ENCODE measurements at regions not wholly inside any gene's neighbourhood (a gene's known extent, or its start where the extent isn't known, plus 50 kb on each side); places are given as distances from the start of the nearest gene placed in this dataset.
"Not testable (repeated sequence)": the region's sequence is repeated elsewhere in the genome, so short reads cannot be mapped to it uniquely, and the experiment has no call there.

GRCh38 chr2:236642584-236643291 is 73.1 kb downstream of the ACKR3 start:
- Mint-ChIP-seq H3K4me1 (ENCODE audit: low read depth) (peaks cover 7% of the 10 kb centered on the region), H3K27me3 (ENCODE audit: low read depth) (peaks cover 12% of the 10 kb centered on the region), H3K9me3 (ENCODE audit: insufficient read depth) (no peaks in the 10 kb centered on the region), H3K4me3 (no peak overlapping the region), H3K36me3 (ENCODE audit: low read depth) (no peaks in the 10 kb centered on the region), H3K27ac (no peak overlapping the region)
- DNase-seq, result no peak
- POLR2A ChIA-PET, result no interaction called here
- no peak for ATAC-seq
- CTCF ChIA-PET, result no interaction called here

- POLR2A ChIA-PET, result no interaction called here
- H3K27ac Mint-ChIP-seq, result no peak overlapping the region
- DNase-seq (no peak), ATAC-seq (no peak)
- H3K27me3 Mint-ChIP-seq (ENCODE audit: low read depth), result peaks cover 17% of the 10 kb centered on the region
- no peaks in the 10 kb centered on the region for H3K9me3 Mint-ChIP-seq (ENCODE audit: insufficient read depth)
- H3K4me3 Mint-ChIP-seq, result no peak overlapping the region
- H3K36me3 Mint-ChIP-seq (ENCODE audit: low read depth), result no peaks in the 10 kb centered on the region
- CTCF ChIA-PET, result no interaction called here
- peaks cover 7% of the 10 kb centered on the region for H3K4me1 Mint-ChIP-seq (ENCODE audit: low read depth)
These were observed 73.9 kb downstream of the ACKR3 start for GRCh38 chr2:236643480-236643879.

- Mint-ChIP-seq H3K4me1 (ENCODE audit: low read depth) (peaks cover 7% of the 10 kb centered on the region), H3K36me3 (ENCODE audit: low read depth) (no peaks in the 10 kb centered on the region), H3K9me3 (ENCODE audit: insufficient read depth) (no peaks in the 10 kb centered on the region), H3K27ac (no peak overlapping the region), H3K4me3 (no peak overlapping the region), H3K27me3 (ENCODE audit: low read depth) (peaks cover 19% of the 10 kb centered on the region)
- ChIA-PET CTCF (no interaction called here), POLR2A (no interaction called here)
- no peak for DNase-seq
- no peak for ATAC-seq
These were observed 74.4 kb downstream of the ACKR3 start for GRCh38 chr2:236644067-236644466.

- Mint-ChIP-seq H3K36me3 (ENCODE audit: low read depth) (no peaks in the 10 kb centered on the region), H3K9me3 (ENCODE audit: insufficient read depth) (no peaks in the 10 kb centered on the region), H3K27ac (peak overlapping the region; percentile 52), H3K4me1 (ENCODE audit: low read depth) (peaks cover 7% of the 10 kb centered on the region), H3K4me3 (no peak overlapping the region), H3K27me3 (ENCODE audit: low read depth) (peaks cover 19% of the 10 kb centered on the region)
- ChIA-PET CTCF (no interaction called here), POLR2A (no interaction called here)
- peak; percentile 44 for ATAC-seq
- DNase-seq, result peak; percentile 37
These were observed 74.9 kb downstream of the ACKR3 start for GRCh38 chr2:236644502-236644911.

GRCh38 chr2:236645141-236645540 is 75.5 kb downstream of the ACKR3 start:
- H3K4me1 Mint-ChIP-seq (ENCODE audit: low read depth); CTCF ChIA-PET; POLR2A ChIA-PET; H3K27ac Mint-ChIP-seq; DNase-seq; H3K36me3 Mint-ChIP-seq (ENCODE audit: low read depth); H3K9me3 Mint-ChIP-seq (ENCODE audit: insufficient read depth); ATAC-seq; H3K4me3 Mint-ChIP-seq: not testable (repeated sequence)
- H3K27me3 Mint-ChIP-seq (ENCODE audit: low read depth), result peaks cover 22% of the 10 kb centered on the region

GRCh38 chr2:236646441-236646840 is 76.8 kb downstream of the ACKR3 start:
- Mint-ChIP-seq H3K4me1 (ENCODE audit: low read depth) (peaks cover 7% of the 10 kb centered on the region), H3K4me3 (no peak overlapping the region), H3K27ac (no peak overlapping the region), H3K9me3 (ENCODE audit: insufficient read depth) (no peaks in the 10 kb centered on the region), H3K36me3 (ENCODE audit: low read depth) (no peaks in the 10 kb centered on the region), H3K27me3 (ENCODE audit: low read depth) (peaks cover 26% of the 10 kb centered on the region)
- ChIA-PET POLR2A (no interaction called here), CTCF (no interaction called here)
- no peak for ATAC-seq
- DNase-seq, result no peak

GRCh38 chr2:236646871-236647270 is 77.2 kb downstream of the ACKR3 start:
- Mint-ChIP-seq H3K4me3 (no peak overlapping the region), H3K9me3 (ENCODE audit: insufficient read depth) (no peaks in the 10 kb centered on the region), H3K4me1 (ENCODE audit: low read depth) (peaks cover 7% of the 10 kb centered on the region), H3K27me3 (ENCODE audit: low read depth) (peaks cover 27% of the 10 kb centered on the region), H3K36me3 (ENCODE audit: low read depth) (no peaks in the 10 kb centered on the region), H3K27ac (no peak overlapping the region)
- DNase-seq (no peak), ATAC-seq (no peak)
- POLR2A ChIA-PET, result no interaction called here
- CTCF ChIA-PET, result no interaction called here

GRCh38 chr2:236647621-236648020 is 78.0 kb downstream of the ACKR3 start:
- ATAC-seq (no peak), DNase-seq (no peak)
- Mint-ChIP-seq H3K27me3 (ENCODE audit: low read depth) (peaks cover 30% of the 10 kb centered on the region), H3K27ac (no peak overlapping the region), H3K9me3 (ENCODE audit: insufficient read depth) (no peaks in the 10 kb centered on the region), H3K4me1 (ENCODE audit: low read depth) (peaks cover 7% of the 10 kb centered on the region), H3K4me3 (no peak overlapping the region), H3K36me3 (ENCODE audit: low read depth) (no peaks in the 10 kb centered on the region)
- POLR2A ChIA-PET, result no interaction called here
- CTCF ChIA-PET, result no interaction called here

GRCh38 chr2:236653863-236654262 is 84.2 kb downstream of the ACKR3 start:
- ChIA-PET POLR2A (no interaction called here), CTCF (no interaction called here)
- Mint-ChIP-seq H3K4me3 (no peak overlapping the region), H3K27me3 (ENCODE audit: low read depth) (peaks cover 20% of the 10 kb centered on the region), H3K36me3 (ENCODE audit: low read depth) (no peaks in the 10 kb centered on the region), H3K4me1 (ENCODE audit: low read depth) (no peaks in the 10 kb centered on the region), H3K27ac (no peak overlapping the region), H3K9me3 (ENCODE audit: insufficient read depth) (no peaks in the 10 kb centered on the region)
- DNase-seq (no peak), ATAC-seq (no peak)

GRCh38 chr2:236654496-236654895 is 84.9 kb downstream of the ACKR3 start:
- H3K4me1 Mint-ChIP-seq (ENCODE audit: low read depth), result no peaks in the 10 kb centered on the region
- H3K4me3 Mint-ChIP-seq, result no peak overlapping the region
- ATAC-seq, result no peak
- no peak overlapping the region for H3K27ac Mint-ChIP-seq
- H3K36me3 Mint-ChIP-seq (ENCODE audit: low read depth), result no peaks in the 10 kb centered on the region
- H3K9me3 Mint-ChIP-seq (ENCODE audit: insufficient read depth), result no peaks in the 10 kb centered on the region
- H3K27me3 Mint-ChIP-seq (ENCODE audit: low read depth), result peaks cover 18% of the 10 kb centered on the region
- no peak for DNase-seq
- ChIA-PET POLR2A (no interaction called here), CTCF (no interaction called here)

GRCh38 chr2:236656166-236656565 is 86.5 kb downstream of the ACKR3 start:
- no peaks in the 10 kb centered on the region for H3K4me1 Mint-ChIP-seq (ENCODE audit: low read depth)
- POLR2A ChIA-PET, result no interaction called here
- H3K9me3 Mint-ChIP-seq (ENCODE audit: insufficient read depth), result no peaks in the 10 kb centered on the region
- H3K27ac Mint-ChIP-seq, result no peak overlapping the region
- H3K36me3 Mint-ChIP-seq (ENCODE audit: low read depth), result no peaks in the 10 kb centered on the region
- DNase-seq, result no peak
- CTCF ChIA-PET, result no interaction called here
- H3K4me3 Mint-ChIP-seq, result no peak overlapping the region
- no peak for ATAC-seq
- peaks cover 13% of the 10 kb centered on the region for H3K27me3 Mint-ChIP-seq (ENCODE audit: low read depth)

- ChIA-PET POLR2A (no interaction called here), CTCF (no interaction called here)
- no peak overlapping the region for H3K4me3 Mint-ChIP-seq
- no peaks in the 10 kb centered on the region for H3K36me3 Mint-ChIP-seq (ENCODE audit: low read depth)
- H3K9me3 Mint-ChIP-seq (ENCODE audit: insufficient read depth), result no peaks in the 10 kb centered on the region
- no peak overlapping the region for H3K27ac Mint-ChIP-seq
- DNase-seq (no peak), ATAC-seq (no peak)
- no peaks in the 10 kb centered on the region for H3K4me1 Mint-ChIP-seq (ENCODE audit: low read depth)
- peaks cover 18% of the 10 kb centered on the region for H3K27me3 Mint-ChIP-seq (ENCODE audit: low read depth)
These were observed 87.1 kb downstream of the ACKR3 start for GRCh38 chr2:236656721-236657120.

- H3K9me3 Mint-ChIP-seq (ENCODE audit: insufficient read depth), result no peaks in the 10 kb centered on the region
- POLR2A ChIA-PET, result no interaction called here
- H3K4me1 Mint-ChIP-seq (ENCODE audit: low read depth), result no peaks in the 10 kb centered on the region
- no peak overlapping the region for H3K27ac Mint-ChIP-seq
- H3K36me3 Mint-ChIP-seq (ENCODE audit: low read depth), result no peaks in the 10 kb centered on the region
- H3K4me3 Mint-ChIP-seq, result no peak overlapping the region
- peaks cover 16% of the 10 kb centered on the region for H3K27me3 Mint-ChIP-seq (ENCODE audit: low read depth)
- no peak for DNase-seq
- CTCF ChIA-PET, result no interaction called here
- ATAC-seq, result no peak
These were observed 87.6 kb downstream of the ACKR3 start for GRCh38 chr2:236657215-236657614.

Data from activated CD8-positive, alpha-beta T cell treated with anti-CD3 and anti-CD28 coated beads, Interleukin-2, amount 10 ng/mL, durations not matched to agents 7 days and 5 days (primary cell).